ELF-1 (cell line): ENCODE measurements at regions not wholly inside any gene's neighbourhood (a gene's known extent, or its start where the extent isn't known, plus 50 kb on each side); places are given as distances from the start of the nearest gene placed in this dataset.
"Not testable (repeated sequence)": the region's sequence is repeated elsewhere in the genome, so short reads cannot be mapped to it uniquely, and the experiment has no call there.

Source experiments
- DNase-seq: peaks from one replicate; pipeline ENCODE4 v3.0.0-alpha.2; 2016; ENCODE audit warnings: low read depth, low spot score

DNA sequence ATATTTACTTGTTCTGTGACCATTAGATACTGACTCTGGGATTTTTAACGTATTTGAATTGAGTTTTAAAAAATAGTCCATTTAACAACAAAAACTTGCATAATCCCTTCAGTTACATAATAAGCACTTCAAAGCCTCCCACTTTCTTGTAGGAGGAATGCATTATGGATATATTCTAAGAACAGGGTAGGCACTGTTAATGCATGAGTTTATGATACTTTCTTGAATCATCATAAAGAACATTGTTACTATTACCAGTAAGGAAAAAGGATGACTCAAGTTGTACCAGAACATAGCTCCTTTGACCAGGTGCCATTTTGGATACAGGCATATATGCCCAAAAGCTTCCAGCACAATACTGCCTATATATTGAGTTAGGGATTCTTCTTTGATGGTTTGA, 671.4 kb downstream of the GALC start:
- no peak for DNase-seq

DNA sequence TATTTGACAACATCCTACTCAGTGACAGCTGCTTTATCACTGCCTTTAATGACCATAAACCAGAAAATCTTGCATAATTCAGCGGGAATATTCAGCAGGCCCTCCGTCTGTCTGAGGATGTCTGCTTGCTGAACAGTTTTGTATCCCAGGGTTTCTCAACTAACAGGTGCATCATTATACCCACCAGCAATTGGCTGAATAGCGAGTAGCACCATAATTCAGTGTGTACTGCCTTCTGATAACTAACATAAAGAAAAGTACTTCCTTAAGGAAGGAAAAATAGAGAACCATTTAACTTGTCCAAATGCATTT, 680.1 kb downstream of the GALC start:
- DNase-seq: no peak

DNA sequence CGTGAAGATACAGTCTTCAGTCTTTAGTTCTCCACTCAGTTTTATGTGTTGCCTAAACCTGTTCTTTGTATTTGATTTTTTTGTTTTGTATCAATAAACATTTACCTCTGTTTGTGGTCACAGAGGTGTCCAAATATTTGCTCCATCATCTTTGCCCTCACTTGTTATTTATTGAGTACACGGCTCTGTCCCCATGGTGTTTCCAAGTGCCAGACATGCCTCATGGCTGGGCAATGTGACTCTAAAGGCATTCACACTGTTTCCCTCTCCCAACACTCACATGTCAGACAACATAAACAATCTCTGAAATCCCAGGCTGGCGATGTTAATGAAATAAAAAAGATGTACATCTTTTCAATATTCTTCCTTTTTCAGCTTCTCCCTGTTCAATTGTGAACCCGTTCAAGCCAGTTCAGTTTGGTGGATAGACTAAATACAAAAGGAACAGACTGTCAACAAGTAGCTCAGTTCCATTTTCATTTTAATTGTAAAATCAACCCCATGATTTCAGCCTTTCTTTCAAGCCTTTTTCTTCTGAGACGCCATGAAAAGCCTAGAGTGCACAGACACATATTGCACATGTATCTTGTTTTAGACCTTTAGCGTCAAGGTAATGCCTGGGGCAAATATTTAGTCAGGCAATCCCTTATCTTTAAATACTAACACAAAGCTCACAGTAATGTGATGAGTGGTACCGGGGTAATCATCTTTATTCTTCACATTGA, 680.7 kb downstream of the GALC start:
- no peak for DNase-seq

DNA sequence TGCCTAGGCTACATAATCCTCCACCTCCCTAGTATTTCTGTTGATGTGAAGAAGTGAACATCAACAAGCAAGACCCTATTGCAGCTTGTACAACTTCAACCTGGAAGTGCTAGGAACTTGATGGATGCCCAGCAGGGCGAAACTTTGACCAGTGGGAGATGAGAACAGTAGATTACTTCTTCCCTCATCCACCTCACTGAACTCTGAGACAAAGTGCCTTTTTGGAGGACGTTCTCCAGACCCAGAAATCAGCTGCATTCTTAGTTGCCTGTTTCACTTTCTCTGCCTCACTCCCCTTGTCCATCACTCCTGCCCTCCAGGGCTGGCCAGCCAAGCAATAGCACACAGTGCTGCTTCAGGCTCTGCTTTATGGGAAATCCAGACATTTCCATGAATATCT, 683.4 kb downstream of the GALC start:
- DNase-seq: peak; percentile 4

DNA sequence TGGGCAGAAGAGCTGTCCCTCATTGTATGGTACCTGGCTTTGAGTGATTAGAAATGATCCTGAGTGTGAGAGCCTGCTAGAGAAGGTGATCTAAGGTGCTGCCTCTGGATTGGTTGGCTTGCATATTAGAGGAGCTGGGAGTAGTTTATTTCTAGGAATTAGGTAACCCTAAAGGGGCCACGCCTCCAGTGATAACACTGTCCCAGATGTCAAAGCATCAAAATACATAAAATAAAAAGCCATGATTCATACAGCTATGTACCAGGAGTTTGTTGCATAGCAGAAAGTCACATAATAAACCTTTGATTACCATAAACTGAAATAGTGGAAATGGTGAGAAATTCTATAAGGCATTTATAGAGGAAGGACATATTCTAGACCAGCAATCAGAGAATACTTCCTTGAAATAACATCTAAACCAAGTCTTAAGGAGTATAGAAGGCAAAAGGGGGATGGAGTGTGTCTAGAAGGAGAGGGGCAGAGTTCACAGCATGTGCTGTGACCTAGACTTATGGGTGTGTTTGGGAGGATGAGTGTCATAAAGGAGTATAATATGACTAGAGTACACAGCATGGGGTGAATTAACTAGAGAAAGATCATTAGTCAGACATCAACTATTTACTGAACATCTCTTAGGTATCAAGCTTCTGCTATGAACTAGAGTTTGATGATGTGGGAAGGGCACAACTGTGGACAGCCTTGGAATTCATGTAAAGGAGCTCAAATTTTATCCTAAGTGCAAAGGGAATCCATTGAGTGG, 686.4 kb downstream of the GALC start:
- DNase-seq: no peak

DNA sequence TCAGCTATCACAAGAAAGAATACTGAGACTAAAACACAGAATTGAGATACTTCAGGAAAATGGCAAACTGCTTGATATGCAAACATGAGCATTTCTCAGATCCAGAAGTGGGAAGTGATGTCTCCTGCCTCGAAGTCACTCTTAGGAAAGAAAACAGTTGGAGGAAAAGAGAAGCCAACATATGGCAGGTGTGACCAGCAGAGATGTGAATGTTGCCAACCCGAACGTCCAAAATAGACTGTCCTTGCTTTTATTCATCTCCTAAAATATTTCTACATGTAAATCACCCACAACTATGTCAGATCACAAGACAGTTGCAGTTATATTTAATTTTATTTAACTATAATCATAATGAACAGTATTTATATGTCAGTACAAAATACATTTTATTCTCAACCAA, 687.6 kb downstream of the GALC start:
- no peak for DNase-seq

DNA sequence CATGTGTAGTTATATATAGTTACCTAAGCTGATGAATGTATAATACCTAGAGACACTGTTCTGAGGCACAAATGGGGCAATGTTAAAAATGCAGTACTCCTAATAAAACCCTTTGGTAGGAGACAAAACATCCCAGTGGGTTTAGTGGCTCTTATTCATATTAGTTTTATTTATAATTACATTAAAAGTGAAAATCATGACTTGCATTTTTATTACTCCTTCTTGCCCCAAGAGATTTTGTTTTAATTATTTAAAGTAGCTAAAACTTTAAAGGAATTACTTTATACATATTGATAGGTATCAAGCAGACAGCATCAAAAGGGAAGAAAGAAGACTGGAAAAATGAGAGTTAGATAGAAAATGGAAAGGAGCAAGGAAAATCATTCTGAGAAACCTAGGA, 688.6 kb downstream of the GALC start:
- DNase-seq: no peak

DNA sequence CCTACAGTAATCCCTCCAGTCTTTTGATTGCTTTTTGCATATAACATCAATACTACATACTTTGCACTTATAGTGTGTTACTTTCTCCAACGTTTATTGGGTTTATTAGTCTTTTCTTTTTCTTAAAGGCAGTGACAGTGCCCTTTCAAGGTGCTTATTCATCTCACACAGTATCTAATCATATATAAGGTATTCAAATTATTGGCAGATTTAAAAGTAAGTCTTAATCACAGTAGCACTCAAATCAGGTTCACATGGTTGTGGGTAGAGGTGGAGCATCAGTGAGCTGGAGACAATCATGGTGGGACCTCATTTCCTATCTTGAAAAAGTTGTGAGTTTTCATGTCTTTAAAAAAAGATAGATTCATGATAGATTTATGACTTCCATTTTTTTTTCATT, 706.2 kb downstream of the GALC start:
- no peak for DNase-seq

DNA sequence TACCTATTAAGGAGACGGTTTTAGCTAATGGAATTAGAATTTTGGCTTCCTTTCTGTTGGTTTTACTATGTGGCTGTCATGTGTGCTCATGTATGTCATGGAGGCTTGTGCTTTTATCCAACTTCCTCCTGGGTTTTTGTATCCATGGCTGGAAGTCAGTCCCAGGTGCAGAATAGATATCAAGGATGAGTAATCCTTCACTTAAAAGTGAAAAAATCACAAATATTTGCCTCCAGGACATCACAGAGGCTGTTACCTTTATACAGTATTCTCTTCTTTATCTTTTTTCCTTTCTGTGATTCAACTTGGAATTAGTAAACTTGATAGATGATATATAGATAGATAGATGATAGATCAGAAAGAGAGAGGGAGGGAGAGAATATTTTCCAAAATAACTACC, 706.8 kb downstream of the GALC start:
- no peak for DNase-seq

DNA sequence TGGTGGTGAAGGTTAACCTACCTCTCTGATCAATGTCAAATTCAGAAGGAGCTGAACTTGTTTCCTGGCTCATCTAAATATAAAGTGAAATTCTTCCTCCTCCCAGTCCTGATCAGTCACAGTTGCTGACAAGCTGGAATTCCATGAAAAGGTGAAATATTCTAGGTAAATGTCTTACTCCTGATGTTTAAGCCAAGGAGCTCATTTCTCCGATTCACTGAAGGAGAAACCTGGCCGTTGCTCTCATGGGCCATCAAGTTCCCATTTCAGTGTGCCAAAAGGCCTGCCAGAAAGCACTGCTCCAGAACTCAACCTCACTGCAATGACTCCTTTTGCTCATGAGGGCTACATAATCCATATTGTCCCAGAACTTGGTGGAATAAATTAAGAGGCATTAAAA, 707.5 kb downstream of the GALC start:
- DNase-seq: no peak

DNA sequence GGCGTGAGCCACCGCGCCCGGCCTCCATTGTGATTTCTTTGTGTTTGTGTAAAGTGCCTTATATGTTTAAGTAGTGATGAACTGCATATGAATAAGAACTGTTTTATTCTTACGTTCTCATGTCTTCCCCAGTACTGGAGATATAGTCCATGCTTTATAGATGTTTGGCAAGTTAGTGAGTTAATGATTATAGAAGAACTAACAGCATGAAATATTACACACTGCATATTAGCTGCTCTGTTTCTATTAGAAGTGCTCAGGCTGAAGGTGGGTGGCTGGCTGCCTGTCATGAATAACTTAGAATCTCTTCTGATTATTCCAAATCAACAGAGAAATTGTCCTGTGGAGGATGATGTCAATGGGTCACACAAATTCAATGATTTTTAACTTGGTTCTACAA, 709.4 kb downstream of the GALC start:
- no peak for DNase-seq

DNA sequence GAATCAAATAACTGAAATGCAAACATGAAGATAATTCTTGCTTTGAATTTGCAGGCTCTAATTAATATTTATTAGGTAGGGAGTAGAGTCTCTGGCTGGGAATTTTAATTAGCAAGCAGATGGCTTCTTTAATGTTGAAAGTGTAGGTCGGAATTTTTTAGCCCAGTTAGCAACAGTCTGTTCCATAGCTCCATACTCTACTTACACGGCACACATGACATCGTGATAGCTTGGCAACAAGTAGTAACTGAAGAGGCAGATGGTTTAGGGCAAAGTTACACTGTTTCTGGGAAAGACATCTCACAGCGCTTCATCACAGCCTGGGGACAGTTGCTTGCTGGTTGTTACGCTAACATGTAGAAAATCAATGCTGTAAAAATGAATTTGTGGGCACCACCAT, 710.7 kb downstream of the GALC start:
- DNase-seq: no peak

DNA sequence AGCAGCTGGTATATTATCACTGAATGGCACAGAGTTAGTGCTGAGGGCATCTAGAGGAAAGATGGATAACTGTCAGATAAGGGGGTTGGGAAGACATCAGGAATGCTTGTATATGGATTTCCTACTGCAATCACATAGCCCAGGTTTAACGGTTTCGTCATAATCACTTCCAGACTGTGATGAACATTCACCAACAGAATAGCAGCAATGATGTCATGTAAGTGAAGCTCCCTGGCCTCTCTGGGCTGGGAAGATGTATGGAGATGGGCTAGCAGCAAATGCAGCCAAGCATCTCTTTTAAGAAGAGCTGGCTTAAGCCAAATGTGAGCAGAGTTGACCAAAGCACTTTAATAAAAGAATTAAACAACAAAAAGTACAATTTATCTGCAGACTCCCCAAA, 714.6 kb downstream of the GALC start:
- no peak for DNase-seq

DNA sequence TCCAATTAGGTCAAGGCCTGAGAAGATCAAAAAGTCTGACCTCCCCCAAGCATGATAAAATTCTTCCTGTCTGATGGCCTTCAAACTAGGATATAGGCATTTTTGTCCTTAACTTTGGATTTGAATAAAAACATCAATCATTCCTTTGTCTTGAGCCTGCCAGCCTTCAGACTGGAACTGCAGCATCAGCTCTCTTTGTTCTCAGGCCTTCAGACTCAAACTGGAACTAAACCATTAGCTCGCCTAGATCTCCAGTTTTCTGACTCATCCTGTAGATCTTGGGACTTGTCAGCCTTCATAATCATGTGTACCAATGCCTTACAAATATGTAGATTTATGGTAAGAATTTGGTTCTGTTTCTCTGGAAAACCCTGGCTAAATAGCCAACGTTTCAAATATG, 721.7 kb downstream of the GALC start:
- no peak for DNase-seq

DNA sequence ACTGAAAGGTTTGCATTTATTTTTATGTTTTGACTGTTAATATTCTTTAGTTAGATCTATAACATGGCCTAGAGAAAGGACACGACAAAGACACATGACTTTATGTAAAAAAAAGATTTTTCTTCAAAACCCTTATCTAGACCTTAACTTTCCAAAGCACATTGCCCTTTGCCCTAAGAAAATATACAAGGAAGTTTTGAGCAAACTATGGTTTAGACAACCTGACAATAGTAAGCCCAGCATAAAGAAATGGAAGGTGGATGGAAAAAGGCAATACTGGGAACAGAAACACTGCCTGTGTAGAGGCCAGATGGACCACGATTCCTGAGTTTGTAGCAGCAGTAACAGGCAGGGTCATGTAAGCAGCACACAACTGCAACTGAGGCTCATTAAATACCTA, 724.0 kb downstream of the GALC start:
- no peak for DNase-seq

DNA sequence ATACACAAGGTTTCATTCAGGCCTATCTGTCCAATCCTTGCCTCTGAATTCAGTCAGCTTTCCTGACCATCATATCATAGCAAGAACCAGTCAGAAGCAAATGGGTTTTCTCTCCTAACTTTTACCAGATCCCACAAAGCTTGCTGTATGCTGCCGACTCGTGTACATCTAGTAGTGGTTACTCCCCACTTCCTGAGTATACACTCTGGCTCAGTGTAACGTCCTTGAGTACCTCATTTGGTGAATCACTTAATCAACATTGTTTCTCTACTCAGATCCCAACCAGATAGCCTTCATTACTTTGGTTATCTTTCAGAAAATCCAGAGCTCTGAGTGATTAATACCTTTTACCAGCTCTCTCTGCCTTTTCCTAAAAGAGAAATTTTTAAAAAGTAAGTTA, 728.2 kb downstream of the GALC start:
- DNase-seq: no peak

DNA sequence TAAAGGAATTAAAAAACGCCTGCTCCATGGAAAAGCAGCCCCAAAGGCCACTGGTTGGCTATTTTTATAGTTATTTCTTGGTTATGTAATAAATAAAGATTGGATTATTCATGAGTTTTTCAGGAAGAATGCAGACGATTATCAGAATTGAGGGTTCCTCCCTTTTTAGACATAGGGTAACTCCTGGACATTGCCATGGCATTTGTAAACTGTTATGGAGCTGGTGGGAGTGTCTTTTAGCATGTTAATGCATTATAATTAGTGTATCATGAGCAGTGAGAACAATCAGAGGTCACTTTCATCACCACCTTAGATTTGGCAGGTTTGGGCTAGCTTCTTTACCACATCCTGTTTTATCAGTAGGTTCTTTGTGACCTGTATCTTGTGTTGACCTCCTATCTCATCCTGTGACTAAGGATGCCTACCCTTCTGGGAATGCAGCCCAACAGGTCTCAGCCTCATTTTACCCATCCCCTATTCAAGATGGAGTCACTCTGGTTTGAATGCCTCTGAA, 728.7 kb downstream of the GALC start:
- no peak for DNase-seq

DNA sequence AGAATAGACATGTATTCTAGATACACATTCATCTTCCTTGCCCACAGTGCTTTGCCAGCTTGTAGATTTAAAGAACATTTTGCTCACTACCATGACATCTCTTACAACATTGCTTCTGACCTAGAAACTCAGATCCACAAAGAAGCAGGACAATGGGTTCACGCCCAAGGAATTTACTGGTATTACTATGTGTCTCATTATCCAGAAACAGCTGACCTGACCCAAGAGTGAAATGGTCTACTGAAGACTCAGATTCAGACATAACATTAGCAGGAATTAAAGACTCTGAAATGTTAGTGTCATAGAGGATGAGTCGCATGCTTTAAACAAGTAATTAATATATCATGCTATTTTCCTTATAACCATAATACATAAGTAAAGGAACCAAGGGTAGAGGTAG, 731.4 kb downstream of the GALC start:
- DNase-seq: no peak

DNA sequence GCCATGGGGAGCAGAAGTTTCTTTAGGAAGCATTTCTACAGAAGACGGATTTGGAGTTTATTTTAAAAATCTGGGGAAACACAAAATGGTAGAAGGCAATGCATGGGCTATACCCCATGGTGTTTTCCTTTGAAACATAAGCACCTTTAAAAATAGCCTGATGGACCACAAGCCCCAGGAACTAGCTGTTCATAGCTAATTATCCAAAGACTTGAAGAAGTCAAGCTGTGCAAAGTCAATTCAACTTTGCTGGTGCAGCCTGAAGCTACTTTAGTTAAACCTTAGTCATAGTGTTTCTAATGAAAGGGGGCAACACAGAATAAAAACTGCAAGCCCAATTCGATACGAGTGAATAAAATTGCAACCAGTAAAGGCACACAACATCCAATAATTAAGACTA, 732.5 kb downstream of the GALC start:
- DNase-seq: peak; percentile 30

DNA sequence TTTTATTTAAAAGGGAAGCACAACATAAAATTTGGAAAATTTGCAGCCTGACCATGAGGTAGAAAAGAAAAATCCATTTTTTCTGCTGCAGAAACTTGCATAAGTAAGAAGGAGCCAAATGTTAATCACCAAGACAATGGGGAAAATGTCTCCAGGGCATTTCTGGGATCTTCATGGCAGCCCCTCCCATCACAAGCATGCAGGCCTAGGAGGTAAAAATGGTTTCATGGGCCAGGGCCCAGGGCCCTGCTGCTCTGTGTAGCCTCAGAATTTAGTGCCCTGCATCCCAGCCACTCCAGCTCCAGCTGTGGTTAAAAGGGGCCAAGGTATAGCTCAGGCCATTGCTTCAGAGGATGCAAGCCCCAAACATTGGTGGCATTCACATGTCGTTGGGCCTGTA, 735.6 kb downstream of the GALC start:
- no peak for DNase-seq

DNA sequence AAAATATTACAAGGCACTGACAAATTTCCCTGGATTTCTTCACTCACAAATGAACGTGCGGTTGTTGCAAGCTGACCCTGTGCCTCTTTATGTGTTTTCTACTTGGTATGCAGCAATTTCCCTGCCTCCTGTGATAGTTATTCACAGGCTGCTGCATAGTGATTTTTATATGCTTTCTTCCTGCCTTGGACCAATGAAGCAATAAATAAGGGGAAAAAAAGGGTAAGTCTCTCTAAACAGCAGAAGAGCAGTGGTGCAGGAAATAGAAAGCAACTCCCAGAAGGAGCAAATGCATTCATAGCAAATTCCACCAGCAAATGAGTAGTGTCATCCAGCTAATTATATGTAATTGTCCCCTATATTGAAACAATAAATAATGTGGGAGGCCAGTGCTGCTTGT, 737.9 kb downstream of the GALC start:
- DNase-seq: no peak

DNA sequence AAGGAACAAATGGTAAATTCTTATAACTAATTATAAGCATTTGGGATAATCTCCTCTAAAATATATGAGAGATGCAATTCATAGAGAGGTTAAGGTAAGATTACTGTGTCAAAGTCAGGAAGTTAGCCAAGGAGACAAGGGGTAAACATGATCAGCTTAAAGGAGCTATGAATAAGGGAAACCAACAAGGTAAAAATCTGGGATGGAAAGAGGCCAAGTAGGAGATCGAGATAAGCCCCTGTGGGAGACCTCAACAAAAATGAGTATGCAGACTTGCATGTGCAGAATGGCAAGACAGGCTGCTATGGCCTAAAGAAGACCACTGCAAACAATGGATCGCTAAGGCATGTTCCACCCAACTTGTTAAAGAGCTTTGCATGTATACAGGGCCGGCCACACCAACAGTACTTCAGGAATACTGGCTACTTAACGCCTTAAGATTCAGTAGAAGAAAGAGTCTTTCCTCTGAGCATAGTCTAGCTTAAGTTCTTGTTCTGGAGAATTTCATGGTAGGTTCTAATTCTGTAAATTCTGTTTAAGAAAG, 738.6 kb downstream of the GALC start:
- no peak for DNase-seq

DNA sequence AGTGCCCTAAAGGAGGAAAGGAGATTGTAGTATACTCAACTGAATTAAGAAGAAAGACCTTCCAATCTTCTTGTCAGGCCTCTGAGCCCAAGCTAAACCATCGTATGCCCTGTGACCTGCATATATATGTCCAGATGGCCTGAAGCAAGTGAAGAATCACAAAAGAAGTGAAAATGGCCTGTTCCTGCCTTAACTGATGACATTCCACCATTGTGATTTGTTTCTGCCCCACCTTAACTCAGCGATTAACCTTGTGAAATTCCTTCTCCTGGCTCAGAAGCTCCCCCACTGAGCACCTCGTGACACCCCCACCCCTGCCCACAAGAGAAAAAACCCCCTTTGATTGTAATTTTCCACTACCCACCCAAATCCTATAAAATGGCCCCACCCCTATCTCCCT, 739.2 kb downstream of the GALC start:
- DNase-seq: not testable (repeated sequence)
